ENCODE measurements at regions not wholly inside any gene's neighbourhood (a gene's known extent, or its start where the extent isn't known, plus 50 kb on each side); places are given as distances from the start of the nearest gene placed in this dataset.
"Not testable (repeated sequence)": the region's sequence is repeated elsewhere in the genome, so short reads cannot be mapped to it uniquely, and the experiment has no call there.

GRCh38 chrX:65588795-65589194, 54.2 kb upstream of the LAS1L start:
- DNase-seq (ENCODE audit: low spot score) = no peak
- no peaks in the 10 kb centered on the region for H3K36me3 Mint-ChIP-seq (ENCODE audit: low read depth)
- H3K9me3 Mint-ChIP-seq = no peaks in the 10 kb centered on the region
- peaks cover 4% of the 10 kb centered on the region for H3K4me1 Mint-ChIP-seq (ENCODE audit: low read depth)
- no peaks in the 10 kb centered on the region for H3K27me3 Mint-ChIP-seq (ENCODE audit: low read depth)
- H3K27ac Mint-ChIP-seq = no peak overlapping the region
- H3K4me3 Mint-ChIP-seq = no peak overlapping the region

GRCh38 chrX:65587616-65588526, 53.3 kb upstream of the LAS1L start:
- DNase-seq (ENCODE audit: low spot score) = no peak
- Mint-ChIP-seq H3K4me1 (ENCODE audit: low read depth) (peaks cover 4% of the 10 kb centered on the region), H3K27ac (no peak overlapping the region), H3K4me3 (no peak overlapping the region), H3K36me3 (ENCODE audit: low read depth) (no peaks in the 10 kb centered on the region), H3K27me3 (ENCODE audit: low read depth) (no peaks in the 10 kb centered on the region), H3K9me3 (no peaks in the 10 kb centered on the region)

GRCh38 chrX:65586491-65586890, 51.9 kb upstream of the LAS1L start:
- H3K27me3 Mint-ChIP-seq (ENCODE audit: low read depth) = no peaks in the 10 kb centered on the region
- H3K9me3 Mint-ChIP-seq = no peaks in the 10 kb centered on the region
- no peak overlapping the region for H3K27ac Mint-ChIP-seq
- no peak for DNase-seq (ENCODE audit: low spot score)
- no peaks in the 10 kb centered on the region for H3K36me3 Mint-ChIP-seq (ENCODE audit: low read depth)
- H3K4me1 Mint-ChIP-seq (ENCODE audit: low read depth) = peaks cover 10% of the 10 kb centered on the region
- no peak overlapping the region for H3K4me3 Mint-ChIP-seq

GRCh38 chrX:65585226-65585625, 50.6 kb upstream of the LAS1L start:
- not testable (repeated sequence) for H3K27ac Mint-ChIP-seq; H3K36me3 Mint-ChIP-seq (ENCODE audit: low read depth); H3K4me3 Mint-ChIP-seq; H3K9me3 Mint-ChIP-seq; DNase-seq (ENCODE audit: low spot score); H3K4me1 Mint-ChIP-seq (ENCODE audit: low read depth); H3K27me3 Mint-ChIP-seq (ENCODE audit: low read depth)
